SK-N-MC (cell line): ENCODE measurements at regions not wholly inside any gene's neighbourhood (a gene's known extent, or its start where the extent isn't known, plus 50 kb on each side); places are given as distances from the start of the nearest gene placed in this dataset.

Source experiments
- EZH2 ChIP-seq: fragments of 200-600 bp; sonication (generic); IDR thresholded peaks from one replicate; pipeline ENCODE4 v1.6.1; 2017; ENCODE audit warnings: antibody characterized with exemption
- POLR2AphosphoS5 ChIP-seq: IDR thresholded peaks from 2 replicates; pipeline ENCODE4 v1.6.1; 2012; ENCODE audit warnings: mild to moderate bottlenecking, low read depth, low read length, borderline replicate concordance

DNA sequence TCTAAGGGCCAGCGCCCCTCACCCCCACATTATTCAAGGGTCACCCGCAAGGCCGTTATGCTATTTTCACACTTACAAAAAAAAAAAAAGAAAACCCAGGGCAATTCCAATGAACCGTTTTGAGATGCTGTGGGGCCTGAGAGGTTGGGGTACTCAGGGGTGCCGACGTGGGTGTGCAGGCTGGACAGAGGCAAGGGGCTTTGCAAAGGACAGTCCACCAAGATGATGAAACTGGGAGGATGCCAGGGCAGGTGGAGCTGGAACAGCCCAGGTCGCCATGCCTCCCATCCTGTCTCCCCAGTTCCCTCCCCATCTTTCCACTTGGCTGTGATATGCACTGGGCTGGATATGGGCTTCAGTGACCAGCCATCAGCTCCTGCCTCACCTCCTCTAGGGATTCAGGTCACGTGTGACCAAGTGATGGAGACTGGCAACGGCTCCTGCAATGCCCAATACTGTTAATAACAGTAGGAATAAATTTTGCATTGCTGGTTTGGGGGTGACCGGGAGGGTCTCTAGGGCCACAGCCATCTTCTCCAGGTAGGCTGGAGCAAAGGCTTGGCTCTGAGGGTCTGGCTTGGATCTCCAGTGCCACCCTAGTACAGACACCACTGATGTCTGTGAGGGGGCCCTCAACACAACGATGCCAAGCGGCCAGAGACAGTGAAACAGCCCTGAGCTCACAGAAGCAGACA is 151.3 kb upstream of the TNRC6C start:
- TF ChIP-seq POLR2AphosphoS5 (no peak), EZH2 (no peak)
